ENCODE measurements at regions not wholly inside any gene's neighbourhood (a gene's known extent, or its start where the extent isn't known, plus 50 kb on each side); places are given as distances from the start of the nearest gene placed in this dataset.
"Not testable (repeated sequence)": the region's sequence is repeated elsewhere in the genome, so short reads cannot be mapped to it uniquely, and the experiment has no call there.

- no peaks in the 10 kb centered on the region for H3K36me3 ChIP-seq (ENCODE audit: control insufficient read depth, insufficient read depth, low read length)
- Mint-ChIP-seq H3K4me1 (peaks cover 0 to 5% (median 0%) of the 10 kb centered on the region in 4 donors), H3K27ac (no peak overlapping the region), H3K36me3 (no peaks in the 10 kb centered on the region), H3K4me3 (no peak overlapping the region), H3K9me3 (peaks cover 0 to 4% (median 0%) of the 10 kb centered on the region in 7 donors), H3K27me3 (no peaks in the 10 kb centered on the region)
- no peaks in the 10 kb centered on the region for H3K27me3 ChIP-seq (ENCODE audit: control insufficient read depth, insufficient read depth, low read length)
- no peak for ATAC-seq (ENCODE audit: low read depth in 2 of 2)
- no peak overlapping the region for H3K27ac ChIP-seq (ENCODE audit: insufficient read depth, low read length, poor library complexity, severe bottlenecking)
- H3K9me3 ChIP-seq (ENCODE audit: control insufficient read depth in 2 of 2, low read length in 2 of 2), result no peaks in the 10 kb centered on the region
- H3K4me3 ChIP-seq (ENCODE audit: low read depth, low read length), result no peak overlapping the region
- H3K4me1 ChIP-seq (ENCODE audit: control insufficient read depth, insufficient read depth, low read length, poor library complexity, severe bottlenecking), result no peaks in the 10 kb centered on the region
- no peak for DNase-seq
Observed at GRCh38 chrX:37075892-37076595, 67.9 kb downstream of the FAM47C start.

- Histone ChIP-seq H3K27ac (ENCODE audit: insufficient read depth, low read length, poor library complexity, severe bottlenecking) (no peak overlapping the region), H3K4me3 (ENCODE audit: low read depth, low read length) (no peak overlapping the region), H3K27me3 (ENCODE audit: control insufficient read depth, insufficient read depth, low read length) (no peaks in the 10 kb centered on the region), H3K9me3 (ENCODE audit: control insufficient read depth in 2 of 2, low read length in 2 of 2) (no peaks in the 10 kb centered on the region), H3K36me3 (ENCODE audit: control insufficient read depth, insufficient read depth, low read length) (no peaks in the 10 kb centered on the region), H3K4me1 (ENCODE audit: control insufficient read depth, insufficient read depth, low read length, poor library complexity, severe bottlenecking) (no peaks in the 10 kb centered on the region)
- Mint-ChIP-seq H3K4me1 (peaks cover 0 to 5% (median 0%) of the 10 kb centered on the region in 4 donors), H3K9me3 (peaks cover 0 to 4% (median 0%) of the 10 kb centered on the region in 7 donors), H3K27ac (no peak overlapping the region), H3K36me3 (no peaks in the 10 kb centered on the region), H3K27me3 (no peaks in the 10 kb centered on the region), H3K4me3 (no peak overlapping the region)
- ATAC-seq (ENCODE audit: low read depth in 2 of 2) (no peak), DNase-seq (no peak)
Observed at GRCh38 chrX:37076983-37077382, 68.8 kb downstream of the FAM47C start.

GRCh38 chrX:37077646-37078433 lies 69.7 kb downstream of the FAM47C start:
- Histone ChIP-seq H3K27ac (ENCODE audit: insufficient read depth, low read length, poor library complexity, severe bottlenecking) (no peak overlapping the region), H3K4me1 (ENCODE audit: control insufficient read depth, insufficient read depth, low read length, poor library complexity, severe bottlenecking) (no peaks in the 10 kb centered on the region), H3K9me3 (ENCODE audit: control insufficient read depth in 2 of 2, low read length in 2 of 2) (no peaks in the 10 kb centered on the region), H3K36me3 (ENCODE audit: control insufficient read depth, insufficient read depth, low read length) (no peaks in the 10 kb centered on the region), H3K4me3 (ENCODE audit: low read depth, low read length) (no peak overlapping the region), H3K27me3 (ENCODE audit: control insufficient read depth, insufficient read depth, low read length) (no peaks in the 10 kb centered on the region)
- H3K4me3 Mint-ChIP-seq, result peak overlapping the region in 1 of 4 donors; percentile 64
- H3K27me3 Mint-ChIP-seq, result no peaks in the 10 kb centered on the region
- H3K36me3 Mint-ChIP-seq, result no peaks in the 10 kb centered on the region
- H3K27ac Mint-ChIP-seq, result no peak overlapping the region
- DNase-seq (no peak), ATAC-seq (ENCODE audit: low read depth in 2 of 2) (no peak)
- H3K9me3 Mint-ChIP-seq, result peaks cover 0 to 4% (median 0%) of the 10 kb centered on the region in 7 donors
- peaks cover 0 to 5% (median 0%) of the 10 kb centered on the region in 4 donors for H3K4me1 Mint-ChIP-seq

GRCh38 chrX:37078434-37078703 lies 70.2 kb downstream of the FAM47C start:
- peak overlapping the region in 1 of 4 donors; percentile 64 for H3K4me3 Mint-ChIP-seq
- H3K27ac ChIP-seq (ENCODE audit: insufficient read depth, low read length, poor library complexity, severe bottlenecking), result no peak overlapping the region

GRCh38 chrX:37083880-37084279 lies 75.7 kb downstream of the FAM47C start:
- Mint-ChIP-seq H3K4me1 (peaks cover 0 to 4% (median 0%) of the 10 kb centered on the region in 4 donors), H3K27me3 (no peaks in the 10 kb centered on the region), H3K9me3 (no peaks in the 10 kb centered on the region), H3K4me3 (no peak overlapping the region), H3K27ac (no peak overlapping the region), H3K36me3 (no peaks in the 10 kb centered on the region)
- Histone ChIP-seq H3K36me3 (ENCODE audit: control insufficient read depth, insufficient read depth, low read length) (no peaks in the 10 kb centered on the region), H3K27ac (ENCODE audit: insufficient read depth, low read length, poor library complexity, severe bottlenecking) (no peak overlapping the region), H3K27me3 (ENCODE audit: control insufficient read depth, insufficient read depth, low read length) (no peaks in the 10 kb centered on the region), H3K4me3 (ENCODE audit: low read depth, low read length) (no peak overlapping the region), H3K9me3 (ENCODE audit: control insufficient read depth in 2 of 2, low read length in 2 of 2) (no peaks in the 10 kb centered on the region), H3K4me1 (ENCODE audit: control insufficient read depth, insufficient read depth, low read length, poor library complexity, severe bottlenecking) (no peaks in the 10 kb centered on the region)
- no peak for DNase-seq
- no peak for ATAC-seq (ENCODE audit: low read depth in 2 of 2)

More at GRCh38 chrX:37078434-37078703, 70.2 kb downstream of the FAM47C start:
- Histone ChIP-seq H3K4me3 (ENCODE audit: low read depth, low read length) (no peak overlapping the region), H3K9me3 (ENCODE audit: control insufficient read depth in 2 of 2, low read length in 2 of 2) (no peaks in the 10 kb centered on the region), H3K27me3 (ENCODE audit: control insufficient read depth, insufficient read depth, low read length) (no peaks in the 10 kb centered on the region), H3K36me3 (ENCODE audit: control insufficient read depth, insufficient read depth, low read length) (no peaks in the 10 kb centered on the region), H3K4me1 (ENCODE audit: control insufficient read depth, insufficient read depth, low read length, poor library complexity, severe bottlenecking) (no peaks in the 10 kb centered on the region)
- DNase-seq, result no peak
- H3K27ac Mint-ChIP-seq, result no peak overlapping the region
- no peak for ATAC-seq (ENCODE audit: low read depth in 2 of 2)
- H3K36me3 Mint-ChIP-seq, result no peaks in the 10 kb centered on the region
- no peaks in the 10 kb centered on the region for H3K27me3 Mint-ChIP-seq
- peaks cover 0 to 5% (median 0%) of the 10 kb centered on the region in 4 donors for H3K4me1 Mint-ChIP-seq
- H3K9me3 Mint-ChIP-seq, result peaks cover 0 to 4% (median 0%) of the 10 kb centered on the region in 7 donors

GRCh38 chrX:37085699-37086098 lies 77.5 kb downstream of the FAM47C start:
- not testable (repeated sequence) for H3K27ac ChIP-seq (ENCODE audit: insufficient read depth, low read length, poor library complexity, severe bottlenecking); ATAC-seq (ENCODE audit: low read depth in 2 of 2); H3K36me3 Mint-ChIP-seq

GRCh38 chrX:37086820-37087219 lies 78.7 kb downstream of the FAM47C start:
- not testable (repeated sequence) for H3K36me3 Mint-ChIP-seq, H3K4me1 Mint-ChIP-seq, DNase-seq

More at GRCh38 chrX:37085699-37086098, 77.5 kb downstream of the FAM47C start:
- H3K9me3 ChIP-seq (ENCODE audit: control insufficient read depth in 2 of 2, low read length in 2 of 2); H3K36me3 ChIP-seq (ENCODE audit: control insufficient read depth, insufficient read depth, low read length); DNase-seq; H3K27ac Mint-ChIP-seq; H3K9me3 Mint-ChIP-seq; H3K27me3 Mint-ChIP-seq; H3K4me1 ChIP-seq (ENCODE audit: control insufficient read depth, insufficient read depth, low read length, poor library complexity, severe bottlenecking); H3K4me3 ChIP-seq (ENCODE audit: low read depth, low read length); H3K4me3 Mint-ChIP-seq; H3K4me1 Mint-ChIP-seq; H3K27me3 ChIP-seq (ENCODE audit: control insufficient read depth, insufficient read depth, low read length): not testable (repeated sequence)

GRCh38 chrX:37087875-37088274 lies 79.7 kb downstream of the FAM47C start:
- not testable (repeated sequence) for H3K27me3 Mint-ChIP-seq; ATAC-seq (ENCODE audit: low read depth in 2 of 2); H3K4me1 Mint-ChIP-seq

More at GRCh38 chrX:37086820-37087219, 78.7 kb downstream of the FAM47C start:
- not testable (repeated sequence) for H3K27ac ChIP-seq (ENCODE audit: insufficient read depth, low read length, poor library complexity, severe bottlenecking); H3K4me1 ChIP-seq (ENCODE audit: control insufficient read depth, insufficient read depth, low read length, poor library complexity, severe bottlenecking); H3K36me3 ChIP-seq (ENCODE audit: control insufficient read depth, insufficient read depth, low read length); H3K4me3 ChIP-seq (ENCODE audit: low read depth, low read length); ATAC-seq (ENCODE audit: low read depth in 2 of 2); H3K27me3 ChIP-seq (ENCODE audit: control insufficient read depth, insufficient read depth, low read length); H3K27ac Mint-ChIP-seq; H3K27me3 Mint-ChIP-seq; H3K9me3 ChIP-seq (ENCODE audit: control insufficient read depth in 2 of 2, low read length in 2 of 2); H3K4me3 Mint-ChIP-seq; H3K9me3 Mint-ChIP-seq

More at GRCh38 chrX:37087875-37088274, 79.7 kb downstream of the FAM47C start:
- H3K36me3 ChIP-seq (ENCODE audit: control insufficient read depth, insufficient read depth, low read length); H3K36me3 Mint-ChIP-seq; H3K27ac ChIP-seq (ENCODE audit: insufficient read depth, low read length, poor library complexity, severe bottlenecking); H3K4me3 ChIP-seq (ENCODE audit: low read depth, low read length); H3K9me3 ChIP-seq (ENCODE audit: control insufficient read depth in 2 of 2, low read length in 2 of 2); H3K4me3 Mint-ChIP-seq; H3K27me3 ChIP-seq (ENCODE audit: control insufficient read depth, insufficient read depth, low read length); DNase-seq; H3K27ac Mint-ChIP-seq; H3K4me1 ChIP-seq (ENCODE audit: control insufficient read depth, insufficient read depth, low read length, poor library complexity, severe bottlenecking); H3K9me3 Mint-ChIP-seq: not testable (repeated sequence)

Measured in CD4-positive, CD25-positive, alpha-beta regulatory T cell (primary cell).